GM19239 (cell line): ENCODE measurements at regions not wholly inside any gene's neighbourhood (a gene's known extent, or its start where the extent isn't known, plus 50 kb on each side); places are given as distances from the start of the nearest gene placed in this dataset.
"Not testable (repeated sequence)": the region's sequence is repeated elsewhere in the genome, so short reads cannot be mapped to it uniquely, and the experiment has no call there.

ENCODE experiments used
- DNase-seq: peaks from one replicate; pipeline ENCODE4 v3.0.0; 2011; ENCODE audit warnings: low spot score; ENCODE audit not compliant: insufficient read length
- FAIRE-seq: peaks from 2 replicates; lab custom pipeline; 2011; peaks lifted over from hg19 to GRCh38; lab: Jason Lieb, UNC

GRCh38 chrX:83260288-83260687 is 247.8 kb upstream of the POU3F4 start:
- DNase-seq, result no peak
- no peak for FAIRE-seq

DNA sequence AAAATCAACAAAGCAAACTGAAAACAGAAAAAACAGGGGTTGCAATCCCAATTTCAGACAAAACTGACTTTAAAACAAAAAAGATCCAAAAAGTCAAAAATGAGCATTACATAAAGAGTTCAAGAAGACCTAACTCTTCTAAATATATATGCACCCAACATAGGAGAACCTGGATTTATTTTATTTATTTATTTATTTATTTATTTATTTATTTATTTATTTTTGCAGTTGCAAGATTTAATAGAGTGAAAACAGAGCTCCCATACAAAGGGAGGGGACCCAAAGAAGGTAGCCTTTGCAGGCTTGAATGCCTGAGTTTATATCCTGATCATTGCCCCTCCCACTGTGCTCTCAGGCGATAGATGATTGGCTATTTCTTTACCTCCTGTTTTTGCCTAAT is 245.9 kb upstream of the POU3F4 start:
- FAIRE-seq, DNase-seq: not testable (repeated sequence)

DNA sequence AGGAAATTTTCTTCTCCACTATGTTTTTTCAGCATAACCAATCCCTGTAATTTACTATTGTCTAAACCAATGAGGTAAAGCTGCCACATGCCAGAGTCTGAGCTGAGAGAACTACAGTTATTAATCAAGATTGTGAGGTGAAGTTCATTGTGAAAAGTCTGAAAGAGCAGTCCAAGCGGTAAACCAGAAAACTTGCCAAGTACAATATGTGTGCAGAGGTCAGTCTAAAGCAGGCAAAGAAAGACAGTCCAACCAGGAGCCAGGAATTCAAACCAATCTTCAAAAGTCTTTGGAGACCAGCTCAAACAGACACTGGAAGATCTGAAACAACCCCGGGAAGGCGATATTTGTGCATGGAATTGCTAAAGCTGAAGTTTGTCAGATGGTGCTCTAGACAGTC is 229.1 kb upstream of the POU3F4 start:
- DNase-seq, result no peak
- no peak for FAIRE-seq

DNA sequence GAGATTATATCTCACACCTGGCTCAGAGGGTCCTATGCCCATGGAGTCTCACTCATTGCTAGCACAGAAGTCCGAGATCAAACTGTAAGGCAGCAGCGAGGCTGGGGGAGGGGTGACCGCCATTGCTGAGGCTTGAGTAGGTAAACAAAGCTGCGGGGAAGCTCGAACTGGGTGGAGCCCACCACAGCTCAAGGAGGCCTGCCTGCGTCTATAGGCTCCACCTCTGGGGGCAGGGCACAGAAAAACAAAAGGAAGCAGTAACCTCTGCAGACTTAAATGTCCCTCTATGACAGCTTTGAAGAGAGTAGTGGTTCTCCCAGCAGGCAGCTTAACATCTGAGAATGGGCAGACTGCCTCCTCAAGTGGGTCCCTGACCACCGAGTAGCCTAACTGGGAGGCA is 221.5 kb upstream of the POU3F4 start:
- not testable (repeated sequence) for FAIRE-seq, DNase-seq

DNA sequence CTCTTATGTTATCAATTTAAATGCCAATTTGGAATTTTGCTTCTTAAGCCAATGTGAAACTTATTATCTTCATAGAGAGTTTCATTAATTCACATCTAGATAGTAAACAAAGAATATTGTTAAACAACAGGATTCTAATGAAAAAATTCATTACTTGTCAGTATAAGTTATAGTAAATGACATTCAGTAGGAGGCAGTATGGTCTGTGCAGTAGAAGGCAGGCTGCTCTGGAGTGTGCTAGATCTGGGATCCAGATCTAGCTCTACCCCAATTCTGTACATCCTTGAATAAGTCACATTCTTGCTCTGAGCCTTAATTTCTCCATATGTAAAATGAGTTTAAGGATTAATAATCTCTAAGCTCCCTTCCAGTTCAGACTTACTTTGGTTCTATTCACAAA is 202.7 kb upstream of the POU3F4 start:
- no peak for FAIRE-seq

DNA sequence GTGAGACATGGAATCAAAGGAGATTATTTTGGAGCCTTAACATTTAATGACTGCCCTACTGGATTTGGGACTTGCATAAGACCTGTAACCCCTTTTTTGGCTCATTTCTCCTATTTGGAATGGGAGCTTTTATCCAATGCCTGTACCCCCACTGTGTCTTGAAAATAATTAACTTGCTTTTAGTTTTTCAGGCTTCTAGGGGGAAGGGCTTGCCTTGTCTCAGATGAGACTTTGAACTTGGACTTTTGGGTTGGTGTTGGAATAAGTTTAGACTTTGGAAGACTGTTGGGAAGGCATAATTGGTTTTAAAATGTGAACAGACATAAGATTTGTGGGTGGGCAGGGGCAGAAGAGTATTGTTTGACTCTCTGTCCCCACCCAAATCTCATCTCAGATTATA is 189.1 kb upstream of the POU3F4 start:
- FAIRE-seq, result no peak

More for the DNA sequence above, 202.7 kb upstream of the POU3F4 start:
- no peak for DNase-seq

GRCh38 chrX:83326539-83326938 is 181.6 kb upstream of the POU3F4 start:
- DNase-seq (no peak), FAIRE-seq (peak; percentile 62)

More for the DNA sequence above, 189.1 kb upstream of the POU3F4 start:
- DNase-seq, result no peak

DNA sequence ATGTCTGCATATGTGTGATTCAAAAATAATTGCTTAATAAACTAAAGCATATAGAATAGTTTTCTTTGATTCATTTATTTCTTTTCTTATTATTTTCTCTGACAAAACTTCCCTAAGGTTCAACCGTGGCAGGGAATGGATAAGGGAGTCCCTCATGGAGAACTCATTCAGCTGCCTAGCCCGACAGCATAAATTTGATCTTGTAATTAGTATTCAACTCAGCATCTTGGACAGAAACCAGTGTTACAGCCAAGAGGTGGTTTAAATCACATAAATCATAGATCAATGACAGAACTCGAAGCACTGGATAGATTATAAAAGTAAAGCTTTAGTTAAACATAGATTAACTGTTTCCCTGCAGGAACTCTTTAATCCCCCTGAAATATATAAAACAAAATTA is 174.3 kb upstream of the POU3F4 start:
- DNase-seq (no peak), FAIRE-seq (no peak)

DNA sequence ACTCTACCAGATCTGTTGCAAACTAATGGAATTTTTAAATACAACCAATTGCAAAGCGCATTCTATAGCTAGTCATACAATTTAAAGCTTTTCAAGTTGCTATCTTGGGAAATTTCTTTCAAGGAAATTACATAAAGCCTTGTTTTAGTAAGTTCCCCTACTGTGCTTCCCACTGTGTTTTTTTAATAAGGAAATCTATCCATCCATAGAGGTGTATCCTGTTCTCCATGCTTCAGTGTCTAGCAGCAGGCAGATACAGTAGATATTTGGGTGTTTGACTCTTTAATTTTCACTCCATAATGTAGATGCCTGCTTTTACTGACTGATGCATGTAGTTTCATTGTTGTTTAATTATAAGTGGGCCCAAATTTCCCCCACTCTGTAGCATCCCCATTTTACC is 171.6 kb upstream of the POU3F4 start:
- FAIRE-seq (no peak), DNase-seq (no peak)

- DNase-seq (no peak), FAIRE-seq (no peak)
These were observed 168.4 kb upstream of the POU3F4 start for GRCh38 chrX:83339724-83340123.

DNA sequence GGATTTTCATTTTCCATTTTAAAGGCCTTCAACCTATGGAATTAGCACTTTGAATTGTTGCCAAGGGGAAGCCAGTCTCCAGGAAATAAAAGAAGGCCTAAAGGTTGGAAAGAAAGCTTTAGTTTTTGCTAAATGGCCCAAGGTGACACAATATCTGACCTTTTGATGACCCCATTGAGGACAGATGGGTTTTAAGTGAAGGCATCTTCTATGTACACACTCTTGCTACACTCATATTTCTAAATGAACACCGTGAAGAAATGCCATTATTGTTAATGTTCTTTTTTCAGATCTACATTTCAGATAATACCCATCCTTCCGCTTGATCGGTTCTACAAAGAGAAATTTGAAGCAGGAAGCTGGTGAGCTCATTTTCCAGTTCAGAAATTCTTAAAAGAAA is 162.8 kb upstream of the POU3F4 start:
- no peak for DNase-seq
- no peak for FAIRE-seq
